DOHH2 (cell line): ENCODE measurements at regions not wholly inside any gene's neighbourhood (a gene's known extent, or its start where the extent isn't known, plus 50 kb on each side); places are given as distances from the start of the nearest gene placed in this dataset.

Source experiments
- CTCF ChIP-seq: fragments of 200-600 bp; sonication (generic); IDR thresholded peaks from one replicate; pipeline ENCODE4 v1.5.1; 2014; ENCODE audit warnings: antibody characterized with exemption, mild to moderate bottlenecking, low read depth, low read length; ENCODE audit not compliant: poor library complexity, severe bottlenecking
- EZH2phosphoT487 ChIP-seq: fragments of 200-600 bp; sonication (generic); IDR thresholded peaks from 2 replicates; pipeline ENCODE4 v1.6.1; 2017; ENCODE audit warnings: borderline replicate concordance, mild to moderate bottlenecking, antibody characterized with exemption, low read length, moderate library complexity, mixed read lengths

- TF ChIP-seq CTCF (no peak), EZH2phosphoT487 (no peak)
Measured at GRCh38 chr13:76644906-76645305, 241.3 kb downstream of the KCTD12 start.
